OCI-LY7 (cell line): ENCODE measurements at regions not wholly inside any gene's neighbourhood (a gene's known extent, or its start where the extent isn't known, plus 50 kb on each side); places are given as distances from the start of the nearest gene placed in this dataset.

Experiments used
- EZH2phosphoT487 ChIP-seq: fragments of 200-600 bp; sonication (generic); IDR thresholded peaks from 2 replicates; pipeline ENCODE4 v1.6.1; 2018; ENCODE audit warnings: low read depth, borderline replicate concordance, mild to moderate bottlenecking, mixed run types, antibody characterized with exemption, low read length, moderate library complexity, mixed read lengths
- TF ChIP-seq, protein P1 (sequence below): fragments of 200-600 bp; sonication (generic); conservative IDR thresholded peaks from 2 replicates; pipeline ENCODE4 v1.5.1; 2014; ENCODE audit warnings: mild to moderate bottlenecking, antibody characterized with exemption, low read length, moderate library complexity, mixed read lengths

DNA sequence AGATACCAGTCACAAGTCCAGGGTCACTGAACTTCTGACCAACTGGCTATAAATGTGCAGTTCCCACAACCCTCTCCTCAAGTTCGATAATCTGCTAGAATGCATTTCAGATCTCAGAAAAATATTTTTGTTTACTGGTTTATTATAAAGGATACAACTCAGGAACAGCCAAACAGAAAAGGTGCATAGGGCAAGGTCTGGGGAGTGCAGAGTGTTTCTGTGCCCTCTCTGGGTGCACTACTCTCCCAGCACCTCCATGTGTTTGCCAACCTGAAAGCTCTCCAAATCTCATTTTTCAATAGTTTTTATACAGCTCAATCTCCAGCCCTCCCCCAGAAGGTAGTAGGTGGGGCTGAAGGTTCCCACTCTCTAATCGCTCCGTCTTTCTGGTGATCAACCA lies 85.2 kb downstream of the SKA1 start:
- TF ChIP-seq, protein P1, sequence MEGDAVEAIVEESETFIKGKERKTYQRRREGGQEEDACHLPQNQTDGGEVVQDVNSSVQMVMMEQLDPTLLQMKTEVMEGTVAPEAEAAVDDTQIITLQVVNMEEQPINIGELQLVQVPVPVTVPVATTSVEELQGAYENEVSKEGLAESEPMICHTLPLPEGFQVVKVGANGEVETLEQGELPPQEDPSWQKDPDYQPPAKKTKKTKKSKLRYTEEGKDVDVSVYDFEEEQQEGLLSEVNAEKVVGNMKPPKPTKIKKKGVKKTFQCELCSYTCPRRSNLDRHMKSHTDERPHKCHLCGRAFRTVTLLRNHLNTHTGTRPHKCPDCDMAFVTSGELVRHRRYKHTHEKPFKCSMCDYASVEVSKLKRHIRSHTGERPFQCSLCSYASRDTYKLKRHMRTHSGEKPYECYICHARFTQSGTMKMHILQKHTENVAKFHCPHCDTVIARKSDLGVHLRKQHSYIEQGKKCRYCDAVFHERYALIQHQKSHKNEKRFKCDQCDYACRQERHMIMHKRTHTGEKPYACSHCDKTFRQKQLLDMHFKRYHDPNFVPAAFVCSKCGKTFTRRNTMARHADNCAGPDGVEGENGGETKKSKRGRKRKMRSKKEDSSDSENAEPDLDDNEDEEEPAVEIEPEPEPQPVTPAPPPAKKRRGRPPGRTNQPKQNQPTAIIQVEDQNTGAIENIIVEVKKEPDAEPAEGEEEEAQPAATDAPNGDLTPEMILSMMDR, result no peak
- TF ChIP-seq EZH2phosphoT487, result no peak
